A549 (cell line): ENCODE measurements at regions not wholly inside any gene's neighbourhood (a gene's known extent, or its start where the extent isn't known, plus 50 kb on each side); places are given as distances from the start of the nearest gene placed in this dataset.

Source experiments
- ATAC-seq, 2 experiments: fragments of 200-7000 bp in 1 of 2; fragments of >200 bp in 1 of 2; cut with Nextera tagmentation in 1 of 2; cut with Tn5 transposase in 1 of 2; 3 replicates each; pipeline versions ENCODE4 v1.8.0 to v1.9.1; 2018 to 2020; ENCODE audit warnings: mild to moderate bottlenecking in 1 of 2, moderate library complexity in 1 of 2
- CTCF ChIA-PET: fragments of 300-600 bp; sonication (Branson Sonifier 250); formaldehyde crosslinking; extraction: SDS; loops from one replicate; lab custom pipeline; 2021; ENCODE audit warnings: antibody characterized with exemption, inconsistent platforms; lab: Yijun Ruan, JAX
- POLR2A ChIA-PET: fragments of 350-600 bp; formaldehyde crosslinking; extraction: SDS; loops from one replicate; lab custom pipeline; 2021; ENCODE audit warnings: antibody characterized with exemption, inconsistent platforms; lab: Yijun Ruan, JAX
- DNase-seq, 2 experiments: peaks; one replicate each; pipeline versions ENCODE4 v3.0.0 to v3.0.0-alpha.2; 2011 to 2016; ENCODE audit warnings: low read depth in 1 of 2, low spot score in 1 of 2
- FAIRE-seq: peaks from 2 replicates; lab custom pipeline; 2011; peaks lifted over from hg19 to GRCh38; lab: Jason Lieb, UNC
- H3K27ac ChIP-seq, 2 experiments: fragments of >200 bp; sonication (Bioruptor Twin); formaldehyde crosslinking; 3 replicates each; pipeline ENCODE4 v1.5.1; 2016 to 2017
- H3K4me1 ChIP-seq: fragments of >200 bp; sonication (Bioruptor Twin); formaldehyde crosslinking; 3 replicates; pipeline ENCODE4 v1.6.1; 2016
- H3K4me2 ChIP-seq: fragments of >200 bp; sonication (Bioruptor Twin); formaldehyde crosslinking; 3 replicates; pipeline ENCODE4 v1.6.1; 2016
- H3K4me3 ChIP-seq: fragments of >200 bp; sonication (Bioruptor Twin); formaldehyde crosslinking; 3 replicates; pipeline ENCODE4 v1.5.1; 2016
- H3K9me3 ChIP-seq: fragments of >200 bp; sonication (Bioruptor Twin); formaldehyde crosslinking; 3 replicates; pipeline ENCODE4 v1.6.1; 2016
- BHLHE40 ChIP-seq: IDR thresholded peaks from 2 replicates; pipeline ENCODE4 v1.6.1; 2012; ENCODE audit warnings: low read depth, low read length, inconsistent platforms
- CBX2 ChIP-seq: fragments of 200-600 bp; sonication (generic); IDR thresholded peaks from 2 replicates; pipeline ENCODE4 v1.6.1; 2016; ENCODE audit warnings: low read depth, mild to moderate bottlenecking, borderline replicate concordance
- CBX8 ChIP-seq: fragments of 200-600 bp; sonication (generic); IDR thresholded peaks from 2 replicates; pipeline ENCODE4 v1.6.1; 2016
- CEBPB ChIP-seq, 2 experiments: fragments of >200 bp in 1 of 2; sonication (Bioruptor Twin) in 1 of 2; formaldehyde crosslinking in 1 of 2; IDR thresholded peaks; 2 replicates each; pipeline ENCODE4 v1.6.1; 2012 to 2016
- EHF ChIP-seq: fragments of 250-450 bp; sonication (Bioruptor Pico); IDR thresholded peaks from 2 replicates; pipeline ENCODE4 v1.5.0; 2020; ENCODE audit warnings: mild to moderate bottlenecking
- EHMT2 ChIP-seq: fragments of 200-600 bp; sonication (generic); IDR thresholded peaks from 2 replicates; pipeline ENCODE4 v1.6.1; 2016; ENCODE audit warnings: antibody characterized with exemption, low read depth, mild to moderate bottlenecking, moderate library complexity
- EP300 ChIP-seq, 2 experiments: fragments of >200 bp; sonication (Bioruptor Twin); formaldehyde crosslinking; IDR thresholded peaks; 2 replicates in 1 of 2; 3 replicates in 1 of 2; pipeline ENCODE4 v1.6.1; 2016 to 2017
- ESRRA ChIP-seq: fragments of 150-350 bp; IDR thresholded peaks from 2 replicates; pipeline ENCODE4 v1.6.1; 2014; ENCODE audit warnings: mild to moderate bottlenecking, low read length, borderline replicate concordance
- FOSB ChIP-seq: fragments of 250-450 bp; sonication (Bioruptor Pico); IDR thresholded peaks from 2 replicates; pipeline ENCODE4 v1.5.0; 2020; ENCODE audit warnings: mild to moderate bottlenecking, moderate library complexity
- FOSL2 ChIP-seq, 2 experiments: fragments of 450-650 bp in 1 of 2; fragments of >200 bp in 1 of 2; sonication (Bioruptor Twin) in 1 of 2; formaldehyde crosslinking; IDR thresholded peaks; 2 replicates each; pipeline versions ENCODE4 v1.5.0 to v1.6.1; 2016 to 2020; ENCODE audit warnings: mild to moderate bottlenecking in 1 of 2, moderate library complexity in 1 of 2
- GATA3 ChIP-seq: IDR thresholded peaks from 2 replicates; pipeline ENCODE4 v1.6.1; 2012; ENCODE audit warnings: borderline replicate concordance
- HEYL ChIP-seq: fragments of 250-450 bp; sonication (Bioruptor Pico); IDR thresholded peaks from 2 replicates; pipeline ENCODE4 v1.8.0; 2021; ENCODE audit warnings: mild to moderate bottlenecking, moderate library complexity
- HOXA7 ChIP-seq: fragments of 250-450 bp; sonication (Bioruptor Pico); IDR thresholded peaks from 2 replicates; pipeline ENCODE4 v1.5.0; 2020; ENCODE audit warnings: mild to moderate bottlenecking, moderate library complexity
- JUNB ChIP-seq: fragments of >200 bp; sonication (Bioruptor Twin); formaldehyde crosslinking; IDR thresholded peaks from 2 replicates; pipeline ENCODE4 v1.6.1; 2016
- KDM1A ChIP-seq: fragments of 200-600 bp; sonication (generic); IDR thresholded peaks from 2 replicates; pipeline ENCODE4 v1.6.1; 2016; ENCODE audit warnings: low read depth, mild to moderate bottlenecking
- MAFK ChIP-seq: fragments of 450-650 bp; IDR thresholded peaks from 2 replicates; pipeline ENCODE4 v1.6.1; 2014; ENCODE audit not compliant: partially characterized antibody
- MAX ChIP-seq: IDR thresholded peaks from 2 replicates; pipeline ENCODE4 v1.6.1; 2012
- MAZ ChIP-seq: fragments of 150-350 bp; IDR thresholded peaks from 2 replicates; pipeline ENCODE4 v1.6.1; 2014; ENCODE audit warnings: antibody characterized with exemption, low read depth, low read length, borderline replicate concordance
- NFE2L2 ChIP-seq: fragments of 150-350 bp; conservative IDR thresholded peaks from 2 replicates; pipeline ENCODE4 v1.6.1; 2014; ENCODE audit warnings: low read length
- NPAS2 ChIP-seq: fragments of 250-450 bp; sonication (Bioruptor Pico); IDR thresholded peaks from 2 replicates; pipeline ENCODE4 v1.8.0; 2022; ENCODE audit warnings: mild to moderate bottlenecking, moderate library complexity, borderline replicate concordance
- PHF8 ChIP-seq: fragments of 200-600 bp; sonication (generic); IDR thresholded peaks from 2 replicates; pipeline ENCODE4 v1.6.1; 2016; ENCODE audit warnings: low read depth, mild to moderate bottlenecking, antibody characterized with exemption, moderate library complexity, borderline replicate concordance
- POLR2AphosphoS2 ChIP-seq: conservative IDR thresholded peaks from 2 replicates; pipeline ENCODE4 v1.6.1; 2012; ENCODE audit warnings: low read length, improper control_type of control experiment, inconsistent platforms
- RAD21 ChIP-seq, 2 experiments: fragments of >200 bp in 1 of 2; sonication (Bioruptor Twin) in 1 of 2; formaldehyde crosslinking in 1 of 2; IDR thresholded peaks in 1 of 2; conservative IDR thresholded peaks in 1 of 2; 2 replicates in 1 of 2; 3 replicates in 1 of 2; pipeline ENCODE4 v1.6.1; 2012 to 2018; ENCODE audit warnings: inconsistent platforms in 1 of 2
- RFX5 ChIP-seq: fragments of 450-650 bp; IDR thresholded peaks from 2 replicates; pipeline ENCODE4 v1.7.1; 2014; ENCODE audit warnings: antibody characterized with exemption, mild to moderate bottlenecking, moderate library complexity
- SMC3 ChIP-seq: fragments of >200 bp; sonication (Bioruptor Twin); formaldehyde crosslinking; IDR thresholded peaks from 3 replicates; pipeline ENCODE4 v1.6.1; 2018; ENCODE audit warnings: inconsistent platforms
- SREBF2 ChIP-seq: fragments of 450-650 bp; IDR thresholded peaks from 2 replicates; pipeline ENCODE4 v1.6.1; 2014; ENCODE audit warnings: mild to moderate bottlenecking, moderate library complexity
- ZSCAN20 ChIP-seq: fragments of 250-450 bp; sonication (Bioruptor Pico); IDR thresholded peaks from 2 replicates; pipeline ENCODE4 v1.8.0; 2022; ENCODE audit warnings: mild to moderate bottlenecking, moderate library complexity
- WGBS: methylation state at CpG from one replicate; pipeline ENCODE4 v1.1.6; 2017; ENCODE audit errors: missing lambda C conversion rate; 5-methylcytosine and 5-hydroxymethylcytosine counted together
- TF ChIP-seq, protein P1 (sequence below): fragments of >200 bp; sonication (Bioruptor Twin); formaldehyde crosslinking; IDR thresholded peaks from 3 replicates; pipeline ENCODE4 v1.6.1; 2016
- TF ChIP-seq, protein P2 (sequence below): fragments of 450-650 bp; IDR thresholded peaks from 2 replicates; pipeline ENCODE4 v1.6.1; 2014; ENCODE audit warnings: antibody characterized with exemption

GRCh38 chr3:63095-63765 lies 133.3 kb upstream of the CHL1 start:
- no peak overlapping the region for H3K27ac ChIP-seq
- H3K4me2 ChIP-seq, result no peak overlapping the region
- POLR2A ChIA-PET, result no interaction called here
- no peaks in the 10 kb centered on the region for H3K4me1 ChIP-seq
- FAIRE-seq (no peak), ATAC-seq (no peak), DNase-seq (no peak)
- no peaks in the 10 kb centered on the region for H3K9me3 ChIP-seq
- CTCF ChIA-PET, result no interaction called here
- no peak overlapping the region for H3K4me3 ChIP-seq
- WGBS, result 16% methylated on average over 7 of the region's 7 CpGs
- TF ChIP-seq SMC3 (no peak), CBX8 (no peak), GATA3 (no peak), BHLHE40 (no peak), HOXA7 (CRISPR knock-in tag) (no peak), MAZ (no peak), CEBPB (IDR thresholded peaks at IDR 0.05) (no peak), EP300 (IDR thresholded peaks at IDR 0.05) (no peak), ESRRA (no peak), HEYL (CRISPR knock-in tag) (no peak), CBX2 (no peak), MAX (no peak), POLR2AphosphoS2 (no peak), NPAS2 (CRISPR knock-in tag) (no peak), NFE2L2 (no peak), SREBF2 (no peak)
- TF ChIP-seq, protein P1, sequence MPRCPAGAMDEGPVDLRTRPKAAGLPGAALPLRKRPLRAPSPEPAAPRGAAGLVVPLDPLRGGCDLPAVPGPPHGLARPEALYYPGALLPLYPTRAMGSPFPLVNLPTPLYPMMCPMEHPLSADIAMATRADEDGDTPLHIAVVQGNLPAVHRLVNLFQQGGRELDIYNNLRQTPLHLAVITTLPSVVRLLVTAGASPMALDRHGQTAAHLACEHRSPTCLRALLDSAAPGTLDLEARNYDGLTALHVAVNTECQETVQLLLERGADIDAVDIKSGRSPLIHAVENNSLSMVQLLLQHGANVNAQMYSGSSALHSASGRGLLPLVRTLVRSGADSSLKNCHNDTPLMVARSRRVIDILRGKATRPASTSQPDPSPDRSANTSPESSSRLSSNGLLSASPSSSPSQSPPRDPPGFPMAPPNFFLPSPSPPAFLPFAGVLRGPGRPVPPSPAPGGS, result no peak
- TF ChIP-seq, all 56 proteins: peak for 0

- CTCF ChIA-PET, result no interaction called here
- no peaks in the 10 kb centered on the region for H3K4me1 ChIP-seq
- FAIRE-seq (no peak), ATAC-seq (no peak), DNase-seq (no peak)
- WGBS, result 0% methylated on average over 1 of the region's 1 CpG
- no peak overlapping the region for H3K4me3 ChIP-seq
- TF ChIP-seq JUNB, result no peak
- no peak for TF ChIP-seq ESRRA
- TF ChIP-seq ZSCAN20 (CRISPR knock-in tag), result no peak
- no peak for TF ChIP-seq FOSL2 (IDR thresholded peaks at IDR 0.05)
- no peak for TF ChIP-seq FOSL2 (CRISPR knock-in tag; IDR thresholded peaks at IDR 0.05)
- TF ChIP-seq EP300 (IDR thresholded peaks at IDR 0.05), result no peak
- TF ChIP-seq MAFK, result no peak
- TF ChIP-seq FOSB (CRISPR knock-in tag), result no peak
- no peak for TF ChIP-seq PHF8
- no peak for TF ChIP-seq CEBPB (IDR thresholded peaks at IDR 0.05)
- no peak for TF ChIP-seq RAD21 (conservative IDR thresholded peaks at IDR 0.05 in 1 of 2, IDR thresholded peaks at IDR 0.05 in 1 of 2)
- TF ChIP-seq EHMT2, result no peak
- TF ChIP-seq RFX5, result no peak
- TF ChIP-seq, protein P1, result no peak
- no peak for TF ChIP-seq HEYL (CRISPR knock-in tag)
- TF ChIP-seq SREBF2, result no peak
- no peak for TF ChIP-seq KDM1A
- TF ChIP-seq EHF (CRISPR knock-in tag), result no peak
- no peak for TF ChIP-seq POLR2AphosphoS2
- TF ChIP-seq, protein P2, sequence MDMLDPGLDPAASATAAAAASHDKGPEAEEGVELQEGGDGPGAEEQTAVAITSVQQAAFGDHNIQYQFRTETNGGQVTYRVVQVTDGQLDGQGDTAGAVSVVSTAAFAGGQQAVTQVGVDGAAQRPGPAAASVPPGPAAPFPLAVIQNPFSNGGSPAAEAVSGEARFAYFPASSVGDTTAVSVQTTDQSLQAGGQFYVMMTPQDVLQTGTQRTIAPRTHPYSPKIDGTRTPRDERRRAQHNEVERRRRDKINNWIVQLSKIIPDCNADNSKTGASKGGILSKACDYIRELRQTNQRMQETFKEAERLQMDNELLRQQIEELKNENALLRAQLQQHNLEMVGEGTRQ, result no peak
- no peaks in the 10 kb centered on the region for H3K9me3 ChIP-seq
- POLR2A ChIA-PET, result no interaction called here
- H3K4me2 ChIP-seq, result no peak overlapping the region
- H3K27ac ChIP-seq, result no peak overlapping the region
Measured at GRCh38 chr3:69690-70089, 126.9 kb upstream of the CHL1 start.
